HEK293 (cell line): ENCODE measurements at regions not wholly inside any gene's neighbourhood (a gene's known extent, or its start where the extent isn't known, plus 50 kb on each side); places are given as distances from the start of the nearest gene placed in this dataset.
"Not testable (repeated sequence)": the region's sequence is repeated elsewhere in the genome, so short reads cannot be mapped to it uniquely, and the experiment has no call there.

Source experiments
- CTCF ChIA-PET: fragments of 350-600 bp; formaldehyde crosslinking; extraction: SDS; loops from one replicate; lab custom pipeline; 2021; ENCODE audit warnings: antibody characterized with exemption; lab: Yijun Ruan, JAX
- POLR2A ChIA-PET: fragments of 300-600 bp; formaldehyde crosslinking; extraction: SDS; loops from one replicate; lab custom pipeline; 2020; ENCODE audit warnings: antibody characterized with exemption, inconsistent platforms; lab: Yijun Ruan, JAX
- H3K27ac ChIP-seq: fragments of 200-500 bp; sonication (Bioruptor generic); 2 replicates; pipeline ENCODE4 v1.5.1; 2014; ENCODE audit warnings: low read depth, low read length, control low read depth, inconsistent platforms; ENCODE audit errors: extremely low read depth
- H3K36me3 ChIP-seq, 2 experiments: fragments of 200-500 bp in 1 of 2; sonication (Bioruptor generic) in 1 of 2; 1 replicate in 1 of 2; 2 replicates in 1 of 2; pipeline ENCODE4 v1.5.1; 2014 to 2017; ENCODE audit warnings: inconsistent platforms in 2 of 2, low read length in 2 of 2; ENCODE audit not compliant: control insufficient read depth in 2 of 2, insufficient read depth in 1 of 2
- H3K4me1 ChIP-seq: fragments of 200-500 bp; sonication (Bioruptor generic); 2 replicates; pipeline ENCODE4 v1.5.1; 2014; ENCODE audit warnings: mild to moderate bottlenecking, low read length, inconsistent platforms; ENCODE audit not compliant: control insufficient read depth, insufficient read depth
- H3K4me3 ChIP-seq: 2 replicates; pipeline ENCODE4 v1.5.1; 2011; ENCODE audit warnings: low read depth, mild to moderate bottlenecking, control low read depth, low read length, moderate library complexity
- H3K9me3 ChIP-seq: fragments of 200-500 bp; sonication (Bioruptor generic); 2 replicates; pipeline ENCODE4 v1.5.1; 2014; ENCODE audit warnings: low read depth, low read length, inconsistent platforms; ENCODE audit not compliant: control insufficient read depth, insufficient read depth

- H3K36me3 ChIP-seq, H3K27ac ChIP-seq, POLR2A ChIA-PET, H3K9me3 ChIP-seq, H3K4me1 ChIP-seq, CTCF ChIA-PET, H3K4me3 ChIP-seq: not testable (repeated sequence)
Observed at GRCh38 chr10:38449618-38450017, 355.5 kb downstream of the ZNF37A start.

- H3K4me3 ChIP-seq, H3K27ac ChIP-seq, H3K9me3 ChIP-seq, CTCF ChIA-PET, POLR2A ChIA-PET, H3K36me3 ChIP-seq, H3K4me1 ChIP-seq: not testable (repeated sequence)
Observed at GRCh38 chr10:38450372-38451057, 356.4 kb downstream of the ZNF37A start.

DNA sequence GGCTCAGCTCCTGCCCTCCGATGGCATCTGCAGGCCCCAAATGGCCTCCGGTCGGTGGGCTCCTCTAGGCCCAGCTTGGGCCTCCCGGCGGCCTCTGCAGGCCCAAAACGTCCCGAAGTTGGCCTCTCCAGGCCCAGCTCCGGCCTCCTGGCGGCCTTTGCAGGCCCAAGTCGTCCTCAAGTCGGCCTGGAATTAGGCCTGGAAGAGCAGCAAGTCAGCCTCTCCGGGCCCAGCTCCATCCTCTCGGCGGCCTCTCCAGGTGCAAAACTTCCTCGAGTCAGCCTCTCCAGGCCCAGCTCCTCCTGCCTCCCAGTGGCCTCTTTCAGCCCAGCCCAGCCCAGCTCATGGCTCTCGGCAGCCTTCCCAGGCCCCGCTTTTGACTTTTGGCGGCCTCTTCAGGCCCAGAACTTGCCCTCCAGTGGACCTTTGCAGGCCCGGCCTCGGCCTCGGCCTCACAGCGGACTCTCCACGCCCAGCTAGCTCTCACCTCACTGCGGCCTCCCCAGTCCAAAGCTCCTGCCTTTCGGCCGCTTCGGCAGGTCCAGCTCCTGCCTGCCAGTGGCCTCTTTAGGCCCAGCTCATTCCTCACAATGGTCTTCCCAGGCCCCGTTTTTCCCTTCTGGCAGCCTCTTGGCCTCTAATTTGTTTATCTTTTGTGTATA is 357.3 kb downstream of the ZNF37A start:
- H3K4me1 ChIP-seq, POLR2A ChIA-PET, H3K27ac ChIP-seq, H3K4me3 ChIP-seq, CTCF ChIA-PET, H3K36me3 ChIP-seq, H3K9me3 ChIP-seq: not testable (repeated sequence)
